Skeletal muscle satellite cell (primary cell): ENCODE measurements at regions not wholly inside any gene's neighbourhood (a gene's known extent, or its start where the extent isn't known, plus 50 kb on each side); places are given as distances from the start of the nearest gene placed in this dataset.

Source experiments
- H3K27me3 ChIP-seq: 2 replicates; pipeline ENCODE4 v1.7.0; 2013; ENCODE audit warnings: low read length; ENCODE audit not compliant: control insufficient read depth, insufficient read depth
- H3K36me3 ChIP-seq: 2 replicates; pipeline ENCODE4 v1.7.0; 2013; ENCODE audit warnings: mild to moderate bottlenecking, control low read depth, low read length; ENCODE audit not compliant: insufficient read depth
- H3K4me1 ChIP-seq: 2 replicates; pipeline ENCODE4 v1.7.0; 2013; ENCODE audit warnings: low read length; ENCODE audit not compliant: control insufficient read depth, insufficient read depth
- H3K4me2 ChIP-seq: 2 replicates; pipeline ENCODE4 v1.7.0; 2013; ENCODE audit warnings: mild to moderate bottlenecking, low read length
- H3K4me3 ChIP-seq: 2 replicates; pipeline ENCODE4 v1.7.0; 2013; ENCODE audit warnings: low read length
- H3K9ac ChIP-seq: 2 replicates; pipeline ENCODE4 v1.7.0; 2013; ENCODE audit warnings: mild to moderate bottlenecking, low read depth, low read length, moderate library complexity
- H3K9me3 ChIP-seq: replicated peaks from 2 replicates; pipeline ENCODE4 v1.7.0; 2013; ENCODE audit warnings: mild to moderate bottlenecking, control low read depth, low read length

GRCh38 chr10:35911954-35912353 lies 269.9 kb upstream of the FZD8 start:
- H3K4me2 ChIP-seq = no peak overlapping the region
- no peaks in the 10 kb centered on the region for H3K9me3 ChIP-seq
- H3K36me3 ChIP-seq = no peaks in the 10 kb centered on the region
- no peak overlapping the region for H3K4me3 ChIP-seq
- H3K4me1 ChIP-seq = peaks cover 32% of the 10 kb centered on the region
- H3K9ac ChIP-seq = no peak overlapping the region
- H3K27me3 ChIP-seq = no peaks in the 10 kb centered on the region

DNA sequence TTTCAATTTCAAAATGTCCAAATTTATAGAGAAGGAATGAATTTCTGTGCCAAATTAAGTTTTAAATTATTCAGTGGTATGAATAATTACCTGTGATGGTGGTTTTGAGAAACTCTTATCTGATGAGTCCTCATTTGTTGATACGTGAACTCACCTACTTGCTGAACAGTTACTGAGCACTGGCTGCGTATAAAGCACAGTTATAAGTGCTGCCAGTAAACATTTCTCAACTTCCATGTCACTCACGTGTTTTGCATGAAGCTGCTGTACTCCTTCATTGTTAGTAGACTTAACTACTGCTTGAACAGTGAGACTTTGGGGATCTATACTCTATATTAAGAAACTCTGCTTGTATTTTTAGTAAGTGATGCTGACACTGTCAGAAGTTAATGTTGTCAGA lies 269.1 kb upstream of the FZD8 start:
- H3K4me3 ChIP-seq = no peak overlapping the region
- no peaks in the 10 kb centered on the region for H3K9me3 ChIP-seq
- peaks cover 32% of the 10 kb centered on the region for H3K4me1 ChIP-seq
- H3K27me3 ChIP-seq = no peaks in the 10 kb centered on the region
- H3K36me3 ChIP-seq = no peaks in the 10 kb centered on the region
- no peak overlapping the region for H3K4me2 ChIP-seq
- H3K9ac ChIP-seq = no peak overlapping the region

GRCh38 chr10:35910234-35910633 lies 268.1 kb upstream of the FZD8 start:
- Histone ChIP-seq H3K36me3 (no peaks in the 10 kb centered on the region), H3K4me1 (peaks cover 32% of the 10 kb centered on the region), H3K9ac (no peak overlapping the region), H3K4me3 (no peak overlapping the region), H3K27me3 (no peaks in the 10 kb centered on the region), H3K9me3 (no peaks in the 10 kb centered on the region), H3K4me2 (no peak overlapping the region)

- Histone ChIP-seq H3K9me3 (no peaks in the 10 kb centered on the region), H3K9ac (no peak overlapping the region), H3K27me3 (no peaks in the 10 kb centered on the region), H3K4me2 (no peak overlapping the region), H3K4me3 (no peak overlapping the region), H3K36me3 (no peaks in the 10 kb centered on the region), H3K4me1 (peaks cover 32% of the 10 kb centered on the region)
Measured at GRCh38 chr10:35909121-35909720, 267.1 kb upstream of the FZD8 start.

- Histone ChIP-seq H3K4me2 (no peak overlapping the region), H3K9ac (no peak overlapping the region), H3K4me1 (peaks cover 26% of the 10 kb centered on the region), H3K9me3 (no peaks in the 10 kb centered on the region), H3K36me3 (no peaks in the 10 kb centered on the region), H3K4me3 (no peak overlapping the region), H3K27me3 (no peaks in the 10 kb centered on the region)
Measured at GRCh38 chr10:35908451-35908850, 266.4 kb upstream of the FZD8 start.

- Histone ChIP-seq H3K4me2 (no peak overlapping the region), H3K36me3 (no peaks in the 10 kb centered on the region), H3K4me1 (peaks cover 17% of the 10 kb centered on the region), H3K27me3 (no peaks in the 10 kb centered on the region), H3K4me3 (no peak overlapping the region), H3K9me3 (no peaks in the 10 kb centered on the region), H3K9ac (no peak overlapping the region)
Measured at GRCh38 chr10:35907548-35907947, 265.5 kb upstream of the FZD8 start.

DNA sequence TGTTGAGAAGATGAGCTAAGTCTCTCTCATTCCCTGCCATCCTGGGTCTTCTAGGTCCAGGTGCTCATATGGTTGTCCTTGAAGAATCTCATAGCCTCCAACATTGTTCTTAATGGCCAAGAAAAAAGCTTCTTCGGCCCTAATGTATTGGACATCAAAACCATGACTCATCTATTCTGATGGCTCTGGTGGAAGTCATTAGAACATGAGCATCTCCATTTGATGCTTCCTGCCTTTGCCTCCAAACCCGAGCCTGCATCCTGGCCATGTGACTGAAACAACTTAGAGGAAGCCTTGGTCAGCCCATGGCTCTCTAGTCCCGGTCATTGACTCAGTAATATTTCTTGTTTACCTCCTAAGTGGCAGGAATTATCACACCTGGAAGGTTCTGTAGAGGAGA lies 264.1 kb upstream of the FZD8 start:
- H3K36me3 ChIP-seq = no peaks in the 10 kb centered on the region
- no peaks in the 10 kb centered on the region for H3K27me3 ChIP-seq
- peaks cover 13% of the 10 kb centered on the region for H3K4me1 ChIP-seq
- no peak overlapping the region for H3K4me2 ChIP-seq
- H3K9ac ChIP-seq = no peak overlapping the region
- H3K4me3 ChIP-seq = no peak overlapping the region
- no peaks in the 10 kb centered on the region for H3K9me3 ChIP-seq

DNA sequence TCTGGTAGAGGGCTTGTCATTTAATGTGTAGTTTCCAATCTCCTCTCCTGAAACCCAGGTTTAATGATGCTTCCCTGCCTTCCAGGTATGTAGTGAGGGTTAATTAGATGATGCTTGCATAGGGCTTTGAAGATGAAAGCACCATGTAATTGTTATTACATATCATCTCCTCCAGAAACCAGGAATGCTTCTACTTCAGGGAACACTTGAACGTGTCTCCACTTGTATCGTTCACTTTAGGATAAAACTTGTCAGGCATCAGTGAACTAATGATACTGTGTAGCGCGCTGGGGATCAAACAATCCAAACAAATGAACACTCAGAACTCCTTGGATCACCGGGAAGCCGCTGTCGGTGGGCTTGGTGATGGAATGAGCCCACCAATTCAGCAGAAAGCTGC lies 260.9 kb upstream of the FZD8 start:
- H3K27me3 ChIP-seq = no peaks in the 10 kb centered on the region

DNA sequence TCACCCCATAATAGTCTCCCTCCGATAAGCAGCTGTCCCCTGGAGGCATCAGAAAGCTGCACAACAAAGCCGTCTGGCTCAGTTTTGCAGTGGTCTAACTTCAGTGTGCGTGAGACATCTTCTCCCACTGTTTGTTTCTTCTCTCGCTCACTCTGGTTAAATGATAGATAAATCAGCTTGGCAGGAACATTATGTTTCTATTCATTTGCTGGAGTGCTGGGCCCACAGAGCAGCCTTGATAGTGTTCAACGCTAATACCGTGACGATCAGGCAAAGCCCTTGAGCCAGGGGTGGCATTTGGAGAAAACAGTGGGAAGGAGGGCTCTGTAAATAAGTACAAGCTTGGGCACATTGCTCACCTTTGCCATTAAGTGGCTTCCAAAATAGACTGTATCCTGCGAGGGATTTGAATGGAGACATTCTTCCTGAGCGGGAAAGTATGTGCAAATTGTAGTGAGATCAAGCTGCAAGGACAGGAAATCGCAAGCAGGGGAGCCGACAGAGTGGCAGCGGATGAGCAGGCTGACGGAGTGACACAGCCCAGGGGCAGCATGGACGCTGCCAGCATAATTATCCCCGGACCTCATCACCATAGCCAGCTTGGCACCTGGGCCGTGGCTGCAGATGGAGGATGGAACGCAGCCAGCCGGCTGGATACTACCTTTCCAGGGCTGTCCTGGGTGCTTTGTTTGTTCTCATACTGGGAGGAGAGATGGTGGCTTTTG lies 256.8 kb upstream of the FZD8 start:
- Histone ChIP-seq H3K9me3 (no peaks in the 10 kb centered on the region), H3K4me3 (no peak overlapping the region), H3K27me3 (peaks cover 3% of the 10 kb centered on the region), H3K36me3 (no peaks in the 10 kb centered on the region), H3K4me1 (peaks cover 9% of the 10 kb centered on the region), H3K9ac (no peak overlapping the region), H3K4me2 (peak overlapping the region; percentile 38)

More for the DNA sequence above, 260.9 kb upstream of the FZD8 start:
- no peak overlapping the region for H3K4me2 ChIP-seq
- H3K4me1 ChIP-seq = no peaks in the 10 kb centered on the region
- H3K4me3 ChIP-seq = no peak overlapping the region
- H3K36me3 ChIP-seq = no peaks in the 10 kb centered on the region
- no peak overlapping the region for H3K9ac ChIP-seq
- no peaks in the 10 kb centered on the region for H3K9me3 ChIP-seq

- Histone ChIP-seq H3K27me3 (peaks cover 3% of the 10 kb centered on the region), H3K4me1 (peaks cover 9% of the 10 kb centered on the region), H3K9me3 (no peaks in the 10 kb centered on the region), H3K4me2 (no peak overlapping the region), H3K9ac (no peak overlapping the region), H3K4me3 (no peak overlapping the region), H3K36me3 (no peaks in the 10 kb centered on the region)
Measured at GRCh38 chr10:35896001-35896400, 253.9 kb upstream of the FZD8 start.

- Histone ChIP-seq H3K36me3 (no peaks in the 10 kb centered on the region), H3K9me3 (no peaks in the 10 kb centered on the region), H3K4me2 (no peak overlapping the region), H3K4me1 (peaks cover 9% of the 10 kb centered on the region), H3K9ac (no peak overlapping the region), H3K27me3 (peaks cover 3% of the 10 kb centered on the region), H3K4me3 (no peak overlapping the region)
Measured at GRCh38 chr10:35895331-35895730, 253.2 kb upstream of the FZD8 start.

DNA sequence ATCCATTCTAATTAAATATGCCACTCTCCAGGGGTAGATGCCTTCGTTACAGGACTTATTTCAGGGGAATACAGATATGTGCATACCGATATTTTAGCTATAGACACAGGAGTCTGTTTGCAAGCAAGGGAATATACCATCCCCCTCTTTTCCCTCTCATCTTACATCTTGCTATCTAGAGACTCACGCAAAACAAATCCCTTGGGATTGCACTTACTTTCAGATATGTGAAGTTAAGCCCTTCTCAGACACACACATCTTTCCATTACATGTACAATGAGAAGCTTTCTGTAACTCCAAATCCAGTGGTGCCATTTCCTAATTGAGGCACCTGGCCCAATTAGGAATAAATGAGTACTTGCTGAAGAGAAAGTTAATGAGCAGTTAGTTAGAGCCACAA lies 250.4 kb upstream of the FZD8 start:
- H3K9ac ChIP-seq = no peak overlapping the region
- H3K4me3 ChIP-seq = no peak overlapping the region
- H3K36me3 ChIP-seq = no peaks in the 10 kb centered on the region
- no peak overlapping the region for H3K4me2 ChIP-seq
- peaks cover 9% of the 10 kb centered on the region for H3K4me1 ChIP-seq
- no peaks in the 10 kb centered on the region for H3K9me3 ChIP-seq
- peaks cover 3% of the 10 kb centered on the region for H3K27me3 ChIP-seq
